ENCODE measurements at regions not wholly inside any gene's neighbourhood (a gene's known extent, or its start where the extent isn't known, plus 50 kb on each side); places are given as distances from the start of the nearest gene placed in this dataset.
"Not testable (repeated sequence)": the region's sequence is repeated elsewhere in the genome, so short reads cannot be mapped to it uniquely, and the experiment has no call there.

- peak in 1 of 11 donors; percentile 9 for DNase-seq (ENCODE audit: extremely low read depth in 1 of 11, low read depth in 9 of 11, low spot score in 4 of 11)
Measured at GRCh38 chr18:41646915-41647620, 308.0 kb upstream of the PIK3C3 start.

- DNase-seq (ENCODE audit: extremely low read depth in 1 of 11, low read depth in 9 of 11, low spot score in 4 of 11): no peak
Measured at GRCh38 chr18:41645589-41646360, 309.3 kb upstream of the PIK3C3 start.

GRCh38 chr18:41644466-41644865 lies 310.6 kb upstream of the PIK3C3 start:
- DNase-seq (ENCODE audit: extremely low read depth in 1 of 11, low read depth in 9 of 11, low spot score in 4 of 11): no peak

GRCh38 chr18:41643427-41643826 lies 311.6 kb upstream of the PIK3C3 start:
- no peak for DNase-seq (ENCODE audit: extremely low read depth in 1 of 11, low read depth in 9 of 11, low spot score in 4 of 11)

DNA sequence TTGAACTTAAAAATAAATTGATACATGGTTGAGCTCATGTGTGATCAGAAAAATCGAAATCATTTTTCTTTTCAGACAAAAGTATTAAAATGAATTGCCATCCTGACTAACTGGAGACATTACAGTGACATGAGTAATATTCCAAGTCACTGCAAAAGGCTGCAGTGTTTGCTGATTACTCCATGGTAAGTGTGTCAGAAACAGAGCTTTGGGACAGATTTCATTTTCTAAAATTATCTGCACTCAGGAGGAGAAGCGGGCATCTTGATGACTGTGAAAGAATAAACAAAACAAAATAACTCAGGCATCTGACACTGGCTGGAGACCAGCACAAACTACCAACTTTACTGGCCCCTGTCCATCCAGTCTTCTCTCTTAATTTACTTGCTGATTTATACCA lies 312.3 kb upstream of the PIK3C3 start:
- no peak for DNase-seq (ENCODE audit: extremely low read depth in 1 of 11, low read depth in 9 of 11, low spot score in 4 of 11)

GRCh38 chr18:41639218-41639617 lies 315.8 kb upstream of the PIK3C3 start:
- DNase-seq (ENCODE audit: extremely low read depth in 1 of 11, low read depth in 9 of 11, low spot score in 4 of 11): no peak

DNA sequence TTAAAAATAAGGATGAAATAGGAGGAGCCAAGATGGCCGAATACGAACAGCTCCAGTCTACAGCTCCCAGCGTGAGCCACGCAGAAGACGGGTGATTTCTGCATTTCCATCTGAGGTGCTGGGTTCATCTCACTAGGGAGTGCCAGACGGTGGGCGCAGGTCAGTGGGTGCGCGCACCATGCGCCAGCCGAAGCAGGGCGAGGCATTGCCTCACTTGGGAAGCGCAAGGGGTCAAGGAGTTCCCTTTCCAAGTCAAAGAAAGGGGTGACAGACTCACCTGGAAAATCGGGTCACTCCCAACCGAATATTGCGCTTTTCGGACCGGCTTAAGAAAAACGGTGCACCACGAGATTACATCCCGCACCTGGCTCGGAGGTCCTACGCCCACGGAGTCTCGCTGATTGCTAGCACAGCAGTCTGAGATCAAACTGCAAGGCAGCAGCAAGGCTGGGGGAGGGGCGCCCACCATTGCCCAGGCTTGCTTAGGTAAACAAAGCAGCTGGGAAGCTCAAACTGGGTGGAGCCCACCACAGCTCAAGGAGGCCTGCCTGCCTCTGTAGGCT lies 323.2 kb upstream of the PIK3C3 start:
- DNase-seq (ENCODE audit: extremely low read depth in 1 of 11, low read depth in 9 of 11, low spot score in 4 of 11): not testable (repeated sequence)

- DNase-seq (ENCODE audit: extremely low read depth in 1 of 11, low read depth in 9 of 11, low spot score in 4 of 11): no peak
Measured at GRCh38 chr18:41630232-41630886, 324.7 kb upstream of the PIK3C3 start.

DNA sequence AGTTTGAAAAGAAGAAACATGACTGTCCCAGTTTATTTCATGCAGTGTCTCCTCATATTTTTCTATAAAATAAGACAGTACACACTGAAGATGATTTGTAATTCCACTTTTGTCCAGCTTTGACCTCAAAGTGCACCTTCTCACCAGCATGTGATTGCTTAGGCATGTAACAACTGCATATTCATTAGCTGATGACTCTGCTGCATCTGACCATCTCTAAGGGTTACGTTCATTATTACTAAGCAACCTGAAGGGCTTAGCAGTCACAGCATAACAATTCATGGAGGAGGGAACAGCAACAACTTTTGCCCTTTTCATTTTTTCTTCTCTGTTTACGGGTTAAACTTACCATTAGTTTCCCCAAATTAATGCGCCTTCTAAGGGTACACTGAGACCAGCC lies 330.6 kb upstream of the PIK3C3 start:
- DNase-seq (ENCODE audit: extremely low read depth in 1 of 11, low read depth in 9 of 11, low spot score in 4 of 11): no peak

DNA sequence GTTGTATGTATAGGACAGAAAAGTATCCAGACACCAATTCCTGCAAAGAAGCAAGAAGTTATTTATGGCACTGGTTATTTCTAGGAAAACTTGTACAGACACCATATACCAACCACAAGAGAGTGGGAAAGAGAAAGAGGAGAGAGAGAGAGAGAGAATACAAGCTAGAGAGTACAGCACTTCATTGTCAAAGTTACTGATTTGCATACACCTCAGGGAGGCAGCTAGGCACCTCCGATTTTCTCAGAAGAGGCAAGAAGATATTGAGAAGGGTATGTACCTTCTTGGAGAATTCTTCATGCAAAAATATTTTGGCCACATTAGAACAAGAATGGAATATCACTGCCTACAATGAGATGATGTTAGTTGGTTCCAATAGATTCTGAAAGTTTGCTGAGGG lies 333.9 kb upstream of the PIK3C3 start:
- DNase-seq (ENCODE audit: extremely low read depth in 1 of 11, low read depth in 9 of 11, low spot score in 4 of 11): no peak

DNA sequence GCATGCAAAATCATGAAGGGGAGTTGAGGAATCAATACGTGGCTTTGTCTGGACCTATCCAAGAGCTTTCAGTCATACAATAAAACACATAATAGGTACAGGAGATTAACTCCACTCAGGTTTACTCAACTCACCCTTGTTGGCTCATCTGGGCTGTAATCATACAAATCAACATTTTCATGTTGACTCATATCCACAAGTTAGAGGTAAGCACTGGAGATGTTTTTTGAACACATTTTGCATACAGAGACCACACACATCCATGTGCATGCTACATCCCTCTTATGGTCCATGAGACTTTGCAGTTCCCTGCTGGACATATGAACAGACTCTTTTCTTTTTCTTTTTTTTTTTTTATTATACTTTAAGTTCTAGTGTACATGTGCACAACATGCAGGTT lies 336.9 kb upstream of the PIK3C3 start:
- no peak for DNase-seq (ENCODE audit: extremely low read depth in 1 of 11, low read depth in 9 of 11, low spot score in 4 of 11)

DNA sequence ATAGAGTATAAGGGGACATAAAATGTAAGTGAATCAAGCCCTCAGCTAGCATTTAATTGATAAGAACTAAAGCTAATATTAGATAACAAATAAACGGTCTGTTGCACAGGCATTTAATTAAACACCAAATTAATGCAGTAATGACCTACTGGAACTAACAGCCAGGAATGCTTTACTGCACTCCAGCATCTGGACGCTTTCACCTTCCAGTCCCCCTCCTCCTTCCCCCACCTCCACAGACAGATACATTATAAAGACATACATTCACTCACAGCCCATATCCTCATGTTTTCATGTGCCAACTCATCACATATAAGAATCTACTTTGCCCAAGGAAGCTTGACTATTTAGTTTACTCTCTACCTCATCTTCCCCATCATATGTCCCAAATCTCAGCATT lies 337.4 kb upstream of the PIK3C3 start:
- peak in 1 of 11 donors; percentile 3 for DNase-seq (ENCODE audit: extremely low read depth in 1 of 11, low read depth in 9 of 11, low spot score in 4 of 11)

DNA sequence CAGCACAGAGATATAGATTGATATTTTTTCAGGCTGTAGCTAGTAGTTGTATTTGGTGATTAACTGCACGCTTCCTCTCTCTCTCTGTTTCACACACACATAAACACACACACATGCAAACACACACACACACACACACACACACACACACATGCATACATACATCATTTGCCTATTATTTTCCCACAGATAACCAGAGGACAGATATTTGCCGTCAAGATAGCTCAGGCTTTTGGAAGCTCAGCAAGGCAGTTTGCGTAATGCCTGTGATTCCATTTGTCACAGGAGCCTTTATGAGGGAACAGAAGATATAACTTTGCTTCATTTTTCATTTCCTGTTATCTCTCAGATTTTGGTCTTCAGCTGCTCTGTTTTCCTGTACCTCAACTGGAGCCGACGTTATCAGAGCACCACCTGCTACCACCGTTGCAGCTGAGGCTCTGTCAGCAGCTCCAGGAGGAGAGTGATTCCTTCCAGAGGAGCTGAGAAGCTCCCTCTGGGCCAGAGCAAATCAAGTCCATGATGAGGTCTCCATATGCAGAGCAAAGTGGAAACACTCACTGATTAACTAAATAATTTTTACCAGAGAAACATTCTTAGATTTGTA lies 341.9 kb upstream of the PIK3C3 start:
- DNase-seq (ENCODE audit: extremely low read depth in 1 of 11, low read depth in 9 of 11, low spot score in 4 of 11): no peak

DNA sequence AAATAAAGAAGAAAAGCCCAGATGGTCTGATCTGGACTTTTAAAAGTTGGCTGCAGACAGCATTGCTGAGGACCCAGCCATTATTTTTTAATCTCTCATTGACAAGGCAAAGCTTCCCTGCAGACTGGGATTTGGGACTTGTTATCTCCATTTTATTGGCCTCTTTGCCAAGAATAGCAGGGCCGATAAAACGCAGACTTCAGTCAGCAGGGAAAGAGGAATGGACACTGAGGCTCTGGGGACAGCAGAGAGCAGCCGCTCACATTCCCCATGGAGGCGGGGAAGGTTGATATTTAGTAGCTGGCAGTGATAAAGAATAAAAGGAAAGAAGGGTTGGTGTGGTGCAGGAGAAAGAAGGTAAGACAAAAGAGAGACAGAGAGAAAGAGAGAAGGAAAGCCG lies 350.1 kb upstream of the PIK3C3 start:
- no peak for DNase-seq (ENCODE audit: extremely low read depth in 1 of 11, low read depth in 9 of 11, low spot score in 4 of 11)

DNA sequence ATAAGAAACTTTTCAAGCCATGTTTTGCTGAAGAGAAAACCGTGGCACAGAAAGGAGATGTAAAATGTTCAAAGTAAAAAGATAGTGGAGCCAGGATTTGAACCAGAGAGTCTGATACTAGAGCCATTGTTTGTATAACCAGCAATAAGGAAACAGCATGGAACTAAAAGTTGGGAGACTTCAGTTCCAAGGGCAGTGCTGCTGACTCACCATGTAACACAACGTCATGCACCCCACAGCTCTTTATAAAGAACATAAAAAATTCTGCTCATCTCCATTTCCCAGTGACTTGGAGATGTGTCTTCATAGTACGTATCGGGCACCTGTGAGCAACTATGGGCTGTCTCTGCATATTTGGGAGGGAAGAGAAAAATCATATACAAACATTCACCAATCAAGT lies 353.0 kb upstream of the PIK3C3 start:
- DNase-seq (ENCODE audit: extremely low read depth in 1 of 11, low read depth in 9 of 11, low spot score in 4 of 11): no peak

DNA sequence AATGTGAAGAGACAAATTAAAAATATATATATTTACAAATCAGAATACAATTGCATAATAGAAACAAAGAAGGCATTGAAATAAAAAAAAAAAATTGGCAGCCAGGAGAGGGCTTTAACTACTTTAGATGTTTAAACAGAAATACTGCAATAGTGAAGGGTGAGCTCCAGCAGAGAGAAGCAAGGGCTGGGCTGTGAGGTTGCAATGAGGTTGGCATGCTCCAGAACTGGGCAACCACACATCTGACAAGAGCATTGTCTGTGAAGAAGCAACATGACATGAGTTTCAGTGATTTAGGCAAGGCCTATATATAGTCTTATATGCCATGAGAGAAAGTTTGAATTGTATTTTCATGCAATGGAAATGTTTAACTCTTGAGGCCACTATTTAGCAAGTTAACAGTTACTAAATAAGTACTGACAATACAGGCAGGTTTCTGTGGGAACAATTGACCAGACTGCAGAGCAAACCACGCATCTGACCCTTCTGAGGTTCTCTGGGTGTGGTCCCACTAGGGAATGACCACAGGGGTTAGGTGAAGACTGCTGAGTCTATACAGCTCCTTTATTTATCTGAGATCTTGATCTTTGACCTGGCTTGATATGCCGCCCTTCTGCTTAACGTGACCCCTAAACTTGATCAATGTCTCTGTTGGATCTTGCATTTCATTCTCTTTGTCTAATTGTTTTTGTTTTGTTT lies 354.2 kb upstream of the PIK3C3 start:
- no peak for DNase-seq (ENCODE audit: extremely low read depth in 1 of 11, low read depth in 9 of 11, low spot score in 4 of 11)

- no peak for DNase-seq (ENCODE audit: extremely low read depth in 1 of 11, low read depth in 9 of 11, low spot score in 4 of 11)
Measured at GRCh38 chr18:41599466-41599865, 355.6 kb upstream of the PIK3C3 start.

DNA sequence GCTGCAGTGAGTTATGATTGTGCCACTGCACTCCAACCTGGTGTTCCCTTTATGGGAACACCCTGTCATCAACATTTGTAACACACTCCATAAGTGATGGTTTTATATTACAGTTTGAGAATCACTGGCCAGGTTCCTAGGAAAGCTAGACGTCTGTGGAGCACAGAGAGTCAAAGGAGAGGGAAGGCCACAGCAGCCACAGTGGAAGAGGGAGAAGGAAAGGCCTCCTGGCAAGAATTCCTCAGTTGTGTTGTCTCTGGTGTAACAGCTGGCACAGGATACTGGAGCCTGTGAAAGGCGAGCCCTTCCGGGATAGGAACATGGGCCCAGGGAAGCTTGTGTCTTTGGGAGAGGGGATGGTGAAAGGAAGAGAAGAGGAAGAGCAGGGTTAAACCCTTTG lies 360.5 kb upstream of the PIK3C3 start:
- no peak for DNase-seq (ENCODE audit: extremely low read depth in 1 of 11, low read depth in 9 of 11, low spot score in 4 of 11)

GRCh38 chr18:41593171-41593675 lies 361.8 kb upstream of the PIK3C3 start:
- DNase-seq (ENCODE audit: extremely low read depth in 1 of 11, low read depth in 9 of 11, low spot score in 4 of 11): no peak
